ENCODE measurements at regions not wholly inside any gene's neighbourhood (a gene's known extent, or its start where the extent isn't known, plus 50 kb on each side); places are given as distances from the start of the nearest gene placed in this dataset.

GRCh38 chr12:94718114-94718513 lies 67.8 kb upstream of the TMCC3 start:
- TF ChIP-seq POLR2A (IDR thresholded peaks at IDR 0.05; ENCODE audit: low read depth, low read length), result no peak
- TF ChIP-seq GATA2 (IDR thresholded peaks at IDR 0.05; ENCODE audit: insufficient read depth, insufficient read length, low read depth, low read length), result no peak
- TF ChIP-seq EZH2 (IDR thresholded peaks at IDR 0.05; ENCODE audit: borderline replicate concordance, low read depth, low read length, severe bottlenecking), result no peak
- no peak for TF ChIP-seq FOS (IDR thresholded peaks at IDR 0.05; ENCODE audit: borderline replicate concordance, insufficient read depth, low read length)
- POLR2A ChIA-PET, result no interaction called here
- DNase-seq (ENCODE audit: low read depth, low spot score), result peak; percentile 60
- Histone ChIP-seq H3K4me2 (ENCODE audit: insufficient read depth, low read length) (peak overlapping the region; percentile 21), H3K9ac (replicated peaks; ENCODE audit: extremely low read depth, insufficient read depth, low read length) (no peak overlapping the region), H2AFZ (ENCODE audit: low read depth, low read length) (peak overlapping the region; percentile 83), H3K4me1 (ENCODE audit: control insufficient read depth, extremely low read depth, insufficient read depth, low read length) (peaks cover 26% of the 10 kb centered on the region), H3K36me3 (ENCODE audit: control insufficient read depth in 2 of 2, extremely low read depth in 1 of 2, insufficient read depth in 2 of 2, low read length in 2 of 2) (no peaks in the 10 kb centered on the region), H4K20me1 (replicated peaks; ENCODE audit: control insufficient read depth, extremely low read depth, insufficient read depth, low read length) (no peaks in the 10 kb centered on the region), H3K79me2 (ENCODE audit: control insufficient read depth, insufficient read depth, low read length) (no peaks in the 10 kb centered on the region), H3K27ac (ENCODE audit: insufficient read depth, low read depth, low read length) (peak overlapping the region; percentile 51), H3K4me3 (replicated peaks in 1 of 3; ENCODE audit: insufficient read depth in 1 of 3, low read depth in 1 of 3, low read length in 3 of 3) (no peak overlapping the region), H3K9me1 (replicated peaks; ENCODE audit: control insufficient read depth, extremely low read depth, insufficient read depth, low read length) (no peaks in the 10 kb centered on the region), H3K27me3 (ENCODE audit: control insufficient read depth in 2 of 2, insufficient read depth in 2 of 2, low read length in 2 of 2) (no peaks in the 10 kb centered on the region), H3K9me3 (replicated peaks; ENCODE audit: control insufficient read depth, insufficient read depth, low read length) (no peaks in the 10 kb centered on the region)
- intact Hi-C loops (cut with micrococcal nuclease) (loop anchor here (10.0 kb wide), 1 partner anchor 497 kb away; the partner anchor contains the start of genes FGD6 and VEZT), dilution Hi-C loops (cut with MboI; ENCODE audit: extremely low pct_ligation_motif_present, low sequenced_read_pairs) (no loop called here)
- no peak for FAIRE-seq
- CTCF ChIA-PET, result interaction anchor here (0.9 to 3.6 kb wide), 4 partner anchors 8 to 96 kb away, joined by 3 to 12 read pairs (median 6); no protein-coding TSS in a partner anchor
- BruUV-seq (replicated peaks), result no TSS peak

- Histone ChIP-seq H3K9ac (replicated peaks; ENCODE audit: extremely low read depth, insufficient read depth, low read length) (no peak overlapping the region), H2AFZ (ENCODE audit: low read depth, low read length) (no peak overlapping the region), H3K4me2 (ENCODE audit: insufficient read depth, low read length) (no peak overlapping the region), H3K27me3 (ENCODE audit: control insufficient read depth in 2 of 2, insufficient read depth in 2 of 2, low read length in 2 of 2) (no peaks in the 10 kb centered on the region), H4K20me1 (replicated peaks; ENCODE audit: control insufficient read depth, extremely low read depth, insufficient read depth, low read length) (no peaks in the 10 kb centered on the region), H3K27ac (ENCODE audit: insufficient read depth, low read depth, low read length) (no peak overlapping the region), H3K4me3 (replicated peaks in 1 of 3; ENCODE audit: insufficient read depth in 1 of 3, low read depth in 1 of 3, low read length in 3 of 3) (no peak overlapping the region), H3K79me2 (ENCODE audit: control insufficient read depth, insufficient read depth, low read length) (no peaks in the 10 kb centered on the region), H3K36me3 (ENCODE audit: control insufficient read depth in 2 of 2, extremely low read depth in 1 of 2, insufficient read depth in 2 of 2, low read length in 2 of 2) (no peaks in the 10 kb centered on the region), H3K4me1 (ENCODE audit: control insufficient read depth, extremely low read depth, insufficient read depth, low read length) (peaks cover 26% of the 10 kb centered on the region), H3K9me3 (replicated peaks; ENCODE audit: control insufficient read depth, insufficient read depth, low read length) (no peaks in the 10 kb centered on the region), H3K9me1 (replicated peaks; ENCODE audit: control insufficient read depth, extremely low read depth, insufficient read depth, low read length) (no peaks in the 10 kb centered on the region)
- TSS peak; percentile 81 for BruUV-seq (replicated peaks)
- TF ChIP-seq MAX (IDR thresholded peaks at IDR 0.05; ENCODE audit: insufficient read depth, insufficient read length) (no peak), JUN (IDR thresholded peaks at IDR 0.05; ENCODE audit: borderline replicate concordance, insufficient read depth, insufficient read length, low read depth) (no peak), MYC (IDR thresholded peaks at IDR 0.05; ENCODE audit: low read depth, low read length) (no peak), GATA2 (IDR thresholded peaks at IDR 0.05; ENCODE audit: insufficient read depth, insufficient read length, low read depth, low read length) (peak; percentile 30), EZH2 (IDR thresholded peaks at IDR 0.05; ENCODE audit: borderline replicate concordance, low read depth, low read length, severe bottlenecking) (no peak), CTCF (IDR thresholded peaks at IDR 0.05; ENCODE audit: extremely low read depth in 1 of 2, insufficient read depth in 1 of 2, low read depth in 1 of 2, low read length in 2 of 2) (no peak), POLR2AphosphoS5 (IDR thresholded peaks at IDR 0.05; ENCODE audit: insufficient read depth, low read depth, low read length) (no peak), FOS (IDR thresholded peaks at IDR 0.05; ENCODE audit: borderline replicate concordance, insufficient read depth, low read length) (peak; percentile 48), POLR2A (IDR thresholded peaks at IDR 0.05; ENCODE audit: low read depth, low read length) (no peak)
- POLR2A ChIA-PET, result no interaction called here
- DNase-seq (ENCODE audit: low read depth, low spot score) (peak; percentile 30), FAIRE-seq (no peak)
- CTCF ChIA-PET, result interaction anchor here (0.9 to 3.6 kb wide), 5 partner anchors 8 to 95 kb away, joined by 3 to 12 read pairs (median 3); no protein-coding TSS in a partner anchor
- dilution Hi-C loops (cut with MboI; ENCODE audit: extremely low pct_ligation_motif_present, low sequenced_read_pairs), result no loop called here
- intact Hi-C loops (cut with micrococcal nuclease), result loop anchor here (10.0 kb wide), 1 partner anchor 497 kb away; the partner anchor contains the start of genes FGD6 and VEZT
Measured at GRCh38 chr12:94717656-94718055, 67.3 kb upstream of the TMCC3 start.
